Coronary artery (tissue), 2 donors: ENCODE measurements at regions not wholly inside any gene's neighbourhood (a gene's known extent, or its start where the extent isn't known, plus 50 kb on each side); places are given as distances from the start of the nearest gene placed in this dataset.

ENCODE experiments used
- DNase-seq: peaks from one replicate; pipeline ENCODE4 v3.0.0-alpha.2; 2017; ENCODE audit warnings: low spot score
- H3K27ac ChIP-seq, 2 donors: fragments of 200-600 bp; sonication (generic); one replicate each; pipeline ENCODE4 v1.5.1; 2016 to 2019
- H3K4me3 ChIP-seq: fragments of 200-600 bp; sonication (generic); 2 replicates; pipeline ENCODE4 v1.5.1; 2016; ENCODE audit warnings: mild to moderate bottlenecking, moderate library complexity
- TF ChIP-seq, protein P1 (sequence below): fragments of 200-600 bp; sonication (generic); IDR thresholded peaks from one replicate; pipeline ENCODE4 v1.5.1; 2019; ENCODE audit warnings: antibody characterized with exemption

DNA sequence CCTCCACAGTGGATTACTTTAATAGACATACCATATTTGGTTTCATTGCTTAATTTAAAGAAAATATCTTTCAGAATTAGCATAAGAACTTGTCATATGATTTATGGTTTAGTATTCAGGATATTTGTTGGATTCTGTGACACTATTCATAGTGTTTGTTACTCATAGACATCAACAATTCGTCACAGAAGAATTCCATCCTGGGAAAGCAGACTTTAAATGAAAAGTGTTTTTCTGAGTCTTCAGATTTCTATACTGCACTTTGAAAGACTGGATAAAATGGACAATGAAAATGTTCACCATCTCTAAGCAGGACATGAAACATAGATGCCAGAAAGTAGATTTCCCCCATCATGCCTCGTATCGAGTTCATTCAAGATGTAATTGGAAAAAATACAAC is 435.6 kb upstream of the ONECUT1 start:
- no peak for DNase-seq
- Histone ChIP-seq H3K4me3 (no peak overlapping the region), H3K27ac (no peak overlapping the region)
- TF ChIP-seq, protein P1, sequence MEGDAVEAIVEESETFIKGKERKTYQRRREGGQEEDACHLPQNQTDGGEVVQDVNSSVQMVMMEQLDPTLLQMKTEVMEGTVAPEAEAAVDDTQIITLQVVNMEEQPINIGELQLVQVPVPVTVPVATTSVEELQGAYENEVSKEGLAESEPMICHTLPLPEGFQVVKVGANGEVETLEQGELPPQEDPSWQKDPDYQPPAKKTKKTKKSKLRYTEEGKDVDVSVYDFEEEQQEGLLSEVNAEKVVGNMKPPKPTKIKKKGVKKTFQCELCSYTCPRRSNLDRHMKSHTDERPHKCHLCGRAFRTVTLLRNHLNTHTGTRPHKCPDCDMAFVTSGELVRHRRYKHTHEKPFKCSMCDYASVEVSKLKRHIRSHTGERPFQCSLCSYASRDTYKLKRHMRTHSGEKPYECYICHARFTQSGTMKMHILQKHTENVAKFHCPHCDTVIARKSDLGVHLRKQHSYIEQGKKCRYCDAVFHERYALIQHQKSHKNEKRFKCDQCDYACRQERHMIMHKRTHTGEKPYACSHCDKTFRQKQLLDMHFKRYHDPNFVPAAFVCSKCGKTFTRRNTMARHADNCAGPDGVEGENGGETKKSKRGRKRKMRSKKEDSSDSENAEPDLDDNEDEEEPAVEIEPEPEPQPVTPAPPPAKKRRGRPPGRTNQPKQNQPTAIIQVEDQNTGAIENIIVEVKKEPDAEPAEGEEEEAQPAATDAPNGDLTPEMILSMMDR = no peak

DNA sequence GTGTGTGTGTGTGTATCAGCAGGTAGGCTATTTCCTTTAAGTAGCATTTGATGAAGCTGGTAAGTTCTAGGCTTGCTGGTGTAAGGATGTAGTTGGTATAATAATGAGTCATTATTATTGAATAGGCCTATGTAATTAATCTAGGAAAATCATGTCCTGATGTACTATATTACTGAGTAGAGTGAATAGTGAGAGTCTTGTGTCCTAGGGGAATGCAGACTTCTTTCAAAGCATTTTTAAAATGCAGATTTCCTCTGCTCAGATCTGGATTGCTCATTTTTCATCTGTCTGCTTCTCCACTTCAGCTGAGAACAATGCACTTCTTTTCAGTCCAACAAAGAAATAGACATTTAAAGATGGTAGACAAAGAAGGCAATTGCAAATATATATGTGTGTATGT is 434.2 kb upstream of the ONECUT1 start:
- DNase-seq = no peak
- Histone ChIP-seq H3K27ac (no peak overlapping the region), H3K4me3 (no peak overlapping the region)
- TF ChIP-seq, protein P1 = no peak

DNA sequence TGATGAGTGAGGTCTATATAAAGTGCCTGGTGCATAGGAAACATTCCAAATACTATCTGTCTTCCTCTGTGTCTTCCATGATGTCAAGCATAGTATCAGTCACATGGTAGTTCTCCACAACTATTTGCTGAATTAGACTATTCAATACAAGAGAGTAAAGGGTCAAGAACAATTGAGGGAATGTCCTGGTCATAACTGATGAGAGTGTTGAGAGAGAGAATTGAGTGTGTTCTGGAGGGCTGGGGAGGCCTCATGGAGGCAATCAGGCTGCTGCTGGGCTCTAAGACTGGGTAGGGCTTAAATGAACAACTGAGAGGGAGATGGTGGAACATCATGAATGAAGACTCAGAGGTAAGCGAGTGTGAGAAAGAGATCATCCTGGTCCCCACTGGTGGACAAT is 433.7 kb upstream of the ONECUT1 start:
- Histone ChIP-seq H3K27ac (no peak overlapping the region), H3K4me3 (no peak overlapping the region)
- TF ChIP-seq, protein P1 = no peak
- DNase-seq = no peak

DNA sequence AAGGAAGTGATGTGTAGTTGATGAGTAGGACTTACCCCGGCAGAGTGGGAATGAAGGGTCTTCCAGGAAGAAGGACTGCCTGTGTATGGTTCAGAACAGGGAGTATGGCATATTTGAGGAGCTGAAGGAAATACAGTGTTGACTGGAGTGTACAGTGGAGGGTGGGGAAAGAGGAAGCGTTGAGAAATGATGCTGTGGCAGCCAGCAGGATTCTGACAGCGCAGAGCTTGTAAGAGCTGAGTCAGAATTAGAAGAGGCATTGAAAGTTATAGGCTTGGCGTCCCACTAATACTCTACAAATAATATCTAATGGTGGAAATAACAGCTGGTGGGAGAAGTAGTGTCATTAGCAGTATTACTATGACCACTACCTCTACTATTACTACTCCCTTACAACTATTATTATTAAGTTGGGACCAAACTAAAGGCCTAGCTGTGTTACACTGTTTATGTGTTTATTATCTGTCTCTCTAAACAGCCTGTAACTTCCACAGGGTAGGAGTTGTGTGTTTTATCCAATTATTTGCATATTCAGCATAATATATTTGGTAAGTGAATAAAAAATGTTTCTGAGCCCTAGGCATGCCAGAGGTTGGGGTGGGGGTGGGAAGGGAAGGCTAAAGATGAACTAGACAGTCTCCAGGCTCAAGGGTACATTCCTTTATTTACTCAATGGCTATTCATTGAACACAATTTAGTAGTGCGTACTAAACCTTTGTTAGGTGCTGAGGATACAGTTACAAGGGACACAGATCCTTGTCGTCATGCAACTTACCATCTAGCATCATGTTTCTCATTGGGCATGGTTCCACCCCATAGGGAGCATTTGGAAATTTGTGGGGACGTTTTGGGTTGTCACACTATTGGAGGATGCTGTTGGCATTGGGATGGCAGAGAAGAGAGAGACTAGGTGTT is 428.8 kb upstream of the ONECUT1 start:
- no peak for DNase-seq
- H3K4me3 ChIP-seq = no peak overlapping the region
- TF ChIP-seq, protein P1 = no peak
- H3K27ac ChIP-seq = no peak overlapping the region

DNA sequence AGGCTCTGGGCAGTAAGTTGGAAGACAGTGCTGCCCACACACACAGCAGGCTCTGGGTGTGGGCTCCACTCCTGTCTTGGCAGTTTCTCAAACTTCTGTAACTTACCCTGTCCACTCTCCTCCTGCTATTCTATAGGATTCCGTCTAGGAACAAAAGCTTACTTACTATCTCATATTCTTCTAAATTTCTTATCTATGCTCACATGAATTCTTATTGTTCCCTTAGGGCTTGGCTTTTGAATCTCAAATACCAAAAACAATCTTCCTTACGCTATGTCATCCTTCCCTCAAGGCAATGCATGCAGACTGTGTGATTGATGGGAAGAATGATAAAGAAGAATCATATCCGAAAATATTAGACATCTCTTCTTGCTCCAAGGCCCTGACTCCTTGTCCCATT is 425.9 kb upstream of the ONECUT1 start:
- DNase-seq = no peak
- TF ChIP-seq, protein P1 = no peak
- no peak overlapping the region for H3K4me3 ChIP-seq
- H3K27ac ChIP-seq = no peak overlapping the region

DNA sequence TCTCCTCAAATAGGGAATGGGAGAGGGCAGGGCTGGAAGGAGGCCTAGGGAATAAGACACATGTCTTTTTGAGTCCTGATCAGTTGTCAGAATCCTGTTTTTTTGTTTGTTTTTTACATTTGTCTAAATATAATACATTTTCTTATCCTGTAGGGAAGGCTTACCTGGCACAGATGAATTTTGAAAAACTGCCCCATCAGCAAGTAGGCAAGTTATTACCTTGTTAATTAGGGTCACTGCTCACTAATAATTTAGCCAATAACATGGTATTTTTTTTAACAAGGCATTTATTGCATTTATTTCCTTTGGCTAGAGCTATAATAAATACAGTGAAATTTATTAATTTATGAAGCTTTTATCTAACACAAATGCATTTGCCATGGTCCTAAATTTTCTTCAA is 423.2 kb upstream of the ONECUT1 start:
- DNase-seq = no peak
- Histone ChIP-seq H3K27ac (no peak overlapping the region), H3K4me3 (no peak overlapping the region)
- TF ChIP-seq, protein P1 = no peak

DNA sequence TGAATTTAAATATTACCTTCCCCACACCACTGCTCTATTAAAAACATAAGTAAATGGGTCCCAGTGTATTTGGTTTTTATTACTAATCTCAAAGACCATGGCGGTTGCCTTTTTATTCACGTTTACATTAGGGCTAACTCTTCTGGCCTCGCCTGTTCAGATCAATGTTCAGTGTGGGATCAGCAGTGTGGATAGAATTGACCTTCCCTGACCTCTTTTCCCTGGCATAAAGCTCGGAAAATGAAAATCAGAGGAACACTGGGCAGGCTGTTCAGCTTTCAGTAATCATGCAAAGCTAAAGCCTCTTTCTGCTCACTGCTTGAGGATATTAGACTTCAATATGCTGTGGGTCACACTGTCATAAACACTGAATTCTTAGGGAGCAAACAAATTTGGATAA is 422.6 kb upstream of the ONECUT1 start:
- Histone ChIP-seq H3K4me3 (no peak overlapping the region), H3K27ac (no peak overlapping the region)
- TF ChIP-seq, protein P1 = no peak
- no peak for DNase-seq
